ENCODE measurements at regions not wholly inside any gene's neighbourhood (a gene's known extent, or its start where the extent isn't known, plus 50 kb on each side); places are given as distances from the start of the nearest gene placed in this dataset.
"Not testable (repeated sequence)": the region's sequence is repeated elsewhere in the genome, so short reads cannot be mapped to it uniquely, and the experiment has no call there.

DNA sequence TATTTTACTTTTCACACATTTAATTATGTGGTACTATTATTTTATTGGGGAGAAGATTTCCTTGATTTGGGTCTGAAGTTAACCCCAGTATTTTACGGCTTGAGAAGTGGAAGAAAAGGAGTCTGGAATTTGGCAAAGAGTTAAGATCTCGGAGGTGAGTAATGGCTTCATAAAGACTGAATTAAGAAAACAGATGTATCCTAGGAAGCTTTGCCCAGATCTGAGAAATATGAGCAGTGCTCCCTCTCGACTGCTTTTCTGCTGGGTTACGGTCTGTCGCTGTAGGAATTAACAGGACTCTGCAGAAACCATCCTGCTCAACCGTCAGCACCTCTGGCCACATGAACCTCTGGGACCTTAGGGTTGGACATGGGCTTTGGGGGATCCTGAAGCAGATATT lies 163.6 kb upstream of the NDN start:
- DNase-seq (ENCODE audit: low spot score): no peak

DNA sequence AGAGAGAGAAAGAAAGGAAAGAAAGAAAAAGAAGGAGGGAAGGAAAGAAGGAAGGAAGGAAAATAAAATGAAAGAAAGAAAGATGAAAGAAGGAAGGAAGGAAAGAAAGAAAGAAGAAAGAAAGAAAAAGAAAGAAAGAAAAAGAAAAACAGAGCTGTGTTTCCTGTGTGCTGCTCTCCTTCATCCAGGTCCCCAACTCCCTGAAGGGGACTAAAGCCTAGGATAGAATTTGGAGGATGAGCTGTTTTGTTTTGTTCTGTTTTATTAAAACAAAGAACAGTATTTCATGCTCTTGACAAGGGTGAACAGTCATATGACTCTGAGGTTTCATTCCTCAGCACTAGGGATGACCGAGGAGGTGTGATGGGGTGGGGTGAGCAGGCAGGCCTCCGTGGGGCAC lies 164.8 kb upstream of the NDN start:
- DNase-seq (ENCODE audit: low spot score): no peak

DNA sequence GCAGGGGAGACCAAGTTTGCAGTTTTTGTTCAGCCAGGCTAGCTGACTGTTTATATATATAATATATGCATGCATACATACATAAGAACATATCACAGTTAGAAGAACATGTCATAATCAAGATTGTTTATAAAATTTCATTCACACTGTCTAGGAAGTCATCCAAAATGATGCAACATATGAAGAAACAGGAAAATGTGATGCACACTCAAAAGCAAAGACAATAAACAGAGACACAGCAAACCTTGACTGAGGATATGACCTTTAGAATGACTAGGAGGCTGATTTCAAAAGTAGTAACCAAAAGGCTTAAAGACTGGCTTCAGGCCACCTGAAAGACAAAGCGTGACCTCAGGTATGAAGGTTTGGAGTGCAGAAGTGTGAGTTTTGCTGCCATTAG lies 166.2 kb upstream of the NDN start:
- DNase-seq (ENCODE audit: low spot score): no peak

DNA sequence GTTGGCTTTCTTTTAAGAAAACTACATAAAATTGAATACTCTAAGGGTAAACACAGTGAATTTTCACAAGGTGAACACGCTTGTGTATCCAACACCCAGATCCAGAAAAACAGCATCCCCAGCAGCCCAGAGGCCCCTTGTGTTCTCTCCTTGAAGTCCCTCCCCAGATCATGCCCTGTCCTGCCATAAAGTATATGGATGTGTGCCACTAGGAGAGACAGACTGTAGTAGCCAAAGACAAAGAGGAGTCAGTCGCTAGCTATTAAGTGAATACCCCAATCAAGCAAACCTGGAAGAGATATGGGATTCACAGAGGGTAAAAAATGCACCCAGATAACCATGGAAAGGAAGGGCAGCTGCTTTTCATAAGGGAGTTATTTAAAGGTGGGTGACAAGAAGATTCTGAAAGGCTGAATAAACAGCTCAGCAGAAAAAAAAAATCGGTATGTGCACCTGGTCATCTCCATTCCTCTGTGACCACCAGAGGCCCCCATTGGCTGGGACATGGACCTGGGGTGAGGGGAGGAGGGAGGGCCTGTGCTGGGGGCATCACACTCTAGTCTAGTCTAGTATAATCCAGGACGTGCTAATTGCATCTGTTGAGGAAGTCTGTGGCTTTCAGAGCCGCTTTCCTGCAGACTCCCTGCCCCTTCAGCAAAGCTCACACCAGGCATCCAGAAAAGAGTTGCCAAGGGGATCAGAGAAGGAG lies 167.3 kb upstream of the NDN start:
- DNase-seq (ENCODE audit: low spot score): no peak

DNA sequence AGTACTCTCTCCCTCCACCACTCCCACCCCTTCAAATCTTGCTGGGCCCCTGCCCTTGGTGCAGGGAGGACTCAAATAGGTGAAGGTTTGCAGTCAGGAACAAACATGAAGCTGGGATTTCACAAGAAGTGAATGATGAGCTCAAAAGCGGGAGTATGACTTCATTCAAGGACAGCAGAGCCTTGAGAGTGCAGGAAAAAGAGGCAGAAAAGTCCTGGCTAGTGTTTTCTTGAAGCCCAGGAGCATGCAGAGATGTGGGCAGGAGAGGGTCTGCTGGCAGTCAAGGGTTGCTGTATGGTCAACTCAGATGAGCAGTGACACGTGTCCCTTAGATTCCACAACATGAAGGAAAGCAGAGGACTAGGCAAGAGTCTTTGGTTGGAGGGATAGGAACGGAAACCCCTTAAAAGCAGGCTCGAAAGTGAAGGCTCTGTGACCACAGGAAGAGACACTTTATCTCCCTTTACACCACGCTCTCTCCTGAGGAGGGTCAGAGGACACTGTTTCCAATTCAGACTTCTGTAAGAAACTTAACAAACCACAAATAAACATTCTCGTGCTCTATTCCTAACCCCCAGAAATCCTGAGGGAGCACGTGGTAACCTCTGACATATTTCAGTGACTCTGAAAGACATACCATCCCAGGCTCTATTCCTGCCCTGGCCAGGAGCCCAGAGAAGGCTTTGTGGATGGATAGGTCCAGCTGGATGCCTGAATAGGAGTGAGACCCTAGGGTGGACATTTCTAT lies 168.0 kb upstream of the NDN start:
- no peak for DNase-seq (ENCODE audit: low spot score)

DNA sequence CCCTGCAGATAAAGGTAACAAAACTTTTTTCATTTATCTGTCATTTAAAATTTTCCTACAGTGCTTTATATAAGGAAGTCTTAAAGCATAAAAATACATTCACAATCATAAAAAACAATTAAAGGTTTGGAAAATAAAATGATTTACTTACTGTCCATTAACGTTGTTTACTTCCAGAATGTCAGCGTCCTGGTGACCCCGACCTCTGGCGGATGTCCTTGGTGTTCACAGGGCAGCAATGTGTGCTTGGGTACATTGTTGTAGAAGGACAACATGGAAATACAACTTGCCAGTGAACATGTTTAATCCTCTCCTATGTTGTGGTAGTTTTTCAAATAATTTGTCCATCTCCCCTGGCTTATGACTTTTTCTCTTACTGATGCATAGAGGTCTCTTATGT lies 168.8 kb upstream of the NDN start:
- DNase-seq (ENCODE audit: low spot score): no peak

DNA sequence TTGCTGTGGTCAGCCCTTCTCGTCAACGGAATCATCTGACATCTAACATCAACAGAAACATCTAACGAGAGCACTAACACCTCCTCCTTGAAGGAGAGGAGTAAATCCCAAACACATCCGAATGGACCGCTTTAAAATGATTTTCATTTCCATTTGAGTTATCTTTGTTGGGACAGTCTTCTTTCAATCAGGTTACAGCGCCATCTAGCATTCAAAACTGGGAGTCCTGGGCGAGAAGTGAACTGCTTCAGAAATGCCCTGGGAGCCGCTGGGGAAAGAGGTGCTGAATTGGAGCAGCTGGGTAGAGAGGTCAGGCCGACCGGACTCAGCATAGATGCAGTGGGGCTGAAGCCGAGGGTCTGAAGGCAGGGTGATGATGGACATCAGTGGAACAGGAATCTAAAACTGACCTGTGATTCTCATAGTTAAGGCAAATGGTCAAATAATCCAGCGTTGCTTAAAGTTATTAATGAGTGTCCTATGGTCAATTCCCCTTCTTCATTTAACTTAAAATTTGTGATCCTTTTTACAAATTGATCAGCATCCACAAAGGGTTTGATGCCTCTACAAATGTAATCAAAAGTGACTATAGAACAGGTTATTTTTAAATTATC lies 170.0 kb upstream of the NDN start:
- DNase-seq (ENCODE audit: low spot score): peak; percentile 28

DNA sequence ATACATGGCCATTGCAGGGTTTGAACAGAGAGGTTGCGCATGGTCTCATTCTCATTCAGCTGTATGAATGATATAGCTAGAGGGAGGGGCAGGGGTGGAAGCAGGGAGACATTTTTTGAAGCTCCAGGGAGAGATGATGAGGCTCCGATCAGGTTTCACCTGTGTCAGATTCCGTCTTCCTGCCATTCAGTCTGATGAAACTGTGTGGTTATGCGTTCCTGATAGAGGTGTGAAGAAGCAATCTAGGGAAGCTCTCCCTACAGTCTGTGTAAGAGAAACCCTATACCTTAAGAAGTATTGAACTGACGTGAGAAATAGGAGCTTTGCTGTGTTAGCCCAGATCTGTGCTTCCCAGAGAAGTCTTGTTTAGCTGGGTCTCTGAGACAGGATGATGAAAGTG lies 171.9 kb upstream of the NDN start:
- no peak for DNase-seq (ENCODE audit: low spot score)

DNA sequence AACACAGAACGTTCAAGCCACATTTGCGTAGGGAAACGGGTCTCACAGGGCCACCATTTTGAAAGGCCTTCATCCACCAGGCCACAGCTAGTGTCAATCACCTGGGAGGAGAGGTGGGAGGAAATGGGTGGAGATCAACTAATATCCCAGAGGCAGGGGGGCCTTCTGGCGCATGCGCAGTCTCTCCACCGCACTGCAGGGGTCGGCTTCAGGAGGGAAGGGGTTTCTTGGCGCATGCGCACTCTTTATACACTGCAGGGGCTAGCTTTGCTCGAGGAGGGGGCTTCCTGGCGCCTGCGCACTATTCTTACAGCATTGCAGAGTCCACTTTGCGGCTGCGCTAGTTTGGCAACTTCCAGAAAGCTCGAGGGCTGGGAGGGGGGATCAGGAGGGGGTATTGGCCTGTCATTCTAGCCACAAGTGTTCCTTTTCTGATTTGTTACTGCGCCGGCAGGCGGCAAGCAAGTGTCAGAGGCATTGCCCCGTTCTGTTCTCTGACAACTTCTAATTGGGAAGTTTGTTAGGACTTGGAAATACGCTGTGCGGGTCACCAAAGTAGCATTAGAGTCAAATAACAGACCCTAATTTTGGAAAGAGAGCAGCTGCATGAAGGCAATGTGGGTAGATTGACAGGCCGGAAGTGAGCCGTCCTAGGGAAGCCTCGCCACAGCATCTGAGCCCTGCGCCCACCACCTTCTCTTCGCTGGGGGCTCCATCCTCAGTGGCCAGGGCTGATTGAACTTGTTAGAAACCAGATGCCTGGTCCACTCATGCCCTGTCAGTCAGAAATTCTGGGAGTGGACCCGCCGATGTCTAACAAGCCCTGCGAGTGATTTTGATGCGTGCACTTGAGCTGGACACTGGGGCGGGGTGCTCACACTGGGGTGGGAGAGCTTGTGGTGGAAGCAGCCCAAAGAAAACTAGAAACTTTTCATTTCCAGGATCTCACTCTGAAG lies 173.5 kb upstream of the NDN start:
- no peak for DNase-seq (ENCODE audit: low spot score)

DNA sequence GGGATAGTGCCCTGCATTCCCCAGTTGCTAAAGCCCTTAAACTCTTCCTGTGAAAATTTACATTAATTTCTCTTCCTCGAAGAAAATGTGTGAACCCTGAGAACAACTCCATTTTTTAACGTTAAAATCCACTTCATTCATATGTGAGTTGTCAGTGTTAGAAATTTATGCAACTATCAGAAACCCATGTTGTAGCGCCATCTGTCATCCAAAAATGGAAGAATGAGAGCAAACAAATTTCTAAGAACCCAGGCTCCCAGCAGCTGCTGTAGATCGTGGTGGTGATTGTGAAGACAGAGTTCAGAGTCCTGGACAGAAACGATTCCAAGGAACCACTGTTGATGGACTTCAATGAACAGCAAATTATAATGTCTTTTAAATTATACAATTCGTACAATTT lies 179.7 kb upstream of the NDN start:
- no peak for DNase-seq (ENCODE audit: low spot score)

DNA sequence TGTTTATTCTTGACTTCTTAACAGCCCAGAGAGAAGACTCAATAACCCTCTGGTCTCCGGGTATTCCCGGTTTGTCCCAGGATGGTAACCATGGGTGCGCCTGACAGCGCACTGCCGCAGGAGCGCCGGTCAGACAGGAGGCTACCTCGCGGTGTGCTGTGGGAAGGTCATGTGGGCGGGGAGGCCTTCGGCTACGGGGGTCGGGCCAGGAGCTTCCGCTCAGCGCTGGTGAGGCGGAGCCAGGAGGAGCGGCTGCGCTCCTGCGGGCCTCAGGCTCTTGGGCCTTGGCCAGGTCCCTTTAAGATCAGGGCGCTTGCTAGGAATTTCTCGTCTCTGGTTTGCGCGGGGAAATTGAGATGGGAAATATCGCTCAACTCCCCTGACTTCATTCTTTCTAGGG lies 182.3 kb upstream of the NDN start:
- peak; percentile 48 for DNase-seq (ENCODE audit: low spot score)

DNA sequence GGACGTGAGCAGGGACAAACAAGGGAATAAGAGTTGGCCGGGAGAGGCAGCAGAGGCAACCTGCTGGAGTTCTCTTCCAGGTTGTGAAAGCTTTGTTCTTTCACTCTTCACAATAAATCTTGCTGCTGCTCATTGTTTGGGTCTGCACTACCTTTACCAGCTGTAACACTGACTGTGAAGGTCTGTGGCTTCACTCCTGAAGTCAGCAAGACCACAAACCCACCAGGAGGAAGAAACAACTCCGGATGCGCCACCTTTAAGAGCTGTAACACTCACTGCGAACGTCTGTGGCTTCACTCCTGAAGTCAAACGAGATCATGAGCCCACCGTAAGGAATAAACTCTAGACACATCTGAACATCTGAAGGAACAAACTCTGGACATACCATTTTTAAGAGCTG lies 186.5 kb upstream of the NDN start:
- DNase-seq (ENCODE audit: low spot score): not testable (repeated sequence)

DNA sequence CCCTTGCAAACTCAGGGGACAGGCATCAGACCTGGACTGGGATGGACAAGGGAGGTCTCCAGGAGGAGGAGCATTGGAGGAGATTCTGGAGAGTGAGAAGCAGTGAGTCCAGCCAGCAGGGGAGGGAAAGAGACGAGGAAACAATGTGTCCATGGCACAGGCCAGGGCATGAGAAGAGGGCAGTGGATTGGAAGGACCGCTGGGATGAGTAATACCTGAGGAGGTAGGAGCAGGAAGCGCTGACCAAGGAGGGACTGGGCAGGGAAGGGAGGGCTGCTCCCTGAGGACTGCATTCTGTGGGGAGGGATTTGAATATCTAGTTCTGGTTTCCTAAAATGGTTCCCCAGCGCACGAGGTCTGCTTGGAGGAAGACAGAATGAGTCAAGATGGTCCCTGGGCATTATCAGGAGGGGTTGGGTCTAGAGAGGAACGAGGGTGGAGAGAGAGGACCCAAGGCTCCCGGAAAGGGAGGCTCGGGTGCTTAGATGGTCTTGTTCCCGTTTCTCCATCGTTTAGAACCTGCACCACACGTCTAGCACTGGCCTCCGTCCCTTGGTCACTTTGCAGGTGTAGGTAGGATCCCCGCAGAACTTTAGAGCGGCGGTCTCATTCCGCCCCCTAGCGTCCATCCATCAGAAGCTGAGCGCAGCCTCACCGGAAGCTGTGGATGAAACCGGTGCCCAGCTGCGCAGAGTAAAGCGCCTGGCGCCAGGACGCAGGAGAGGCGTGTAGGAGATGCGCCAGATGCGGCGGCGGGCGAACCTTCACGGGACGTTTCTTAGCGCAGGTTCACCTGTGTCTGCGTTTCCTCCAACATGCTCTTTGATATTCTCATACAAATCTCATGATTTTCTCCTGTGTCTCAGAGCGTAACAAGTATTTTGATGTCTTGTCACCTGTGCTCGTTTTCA lies 190.7 kb upstream of the NDN start:
- peak; percentile 44 for DNase-seq (ENCODE audit: low spot score)

DNA sequence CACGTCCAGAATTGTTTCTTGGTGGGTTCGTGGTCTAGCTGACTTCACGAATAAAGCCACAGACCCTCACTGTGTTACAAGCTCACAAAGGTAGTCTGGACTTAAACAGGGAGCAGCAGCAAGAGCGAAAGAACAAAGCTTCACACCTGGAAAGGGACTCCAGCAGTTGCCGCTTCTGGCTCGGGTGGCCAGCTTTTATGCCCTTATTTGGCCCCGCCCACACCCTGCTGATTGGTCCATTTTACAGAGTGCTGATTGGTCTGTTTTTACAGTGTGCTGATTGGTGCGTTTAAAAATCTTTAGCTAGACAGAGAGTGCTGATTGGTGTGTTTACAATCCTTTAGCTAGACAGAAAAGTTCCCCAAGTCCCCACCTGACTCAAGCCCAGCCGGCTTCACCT lies 194.2 kb upstream of the NDN start:
- no peak for DNase-seq (ENCODE audit: low spot score)

DNA sequence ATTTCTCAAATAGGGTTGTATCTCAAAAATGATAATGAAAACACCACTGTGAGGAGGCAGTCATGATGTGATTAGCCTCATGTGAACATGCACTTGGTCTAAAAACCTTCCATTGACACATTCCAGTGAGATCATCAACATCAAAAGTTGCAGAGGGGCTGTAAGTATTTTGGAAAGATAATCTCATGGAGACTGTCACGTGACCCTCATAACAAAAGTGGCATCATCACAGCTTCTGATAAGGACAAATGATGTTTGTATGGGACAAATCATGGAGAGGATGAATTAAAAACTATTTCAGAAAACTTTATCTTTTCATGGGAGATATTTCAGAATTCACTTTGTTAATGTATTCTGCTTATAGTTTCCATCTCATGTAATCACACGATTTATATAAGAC lies 203.1 kb upstream of the NDN start:
- no peak for DNase-seq (ENCODE audit: low spot score)

DNA sequence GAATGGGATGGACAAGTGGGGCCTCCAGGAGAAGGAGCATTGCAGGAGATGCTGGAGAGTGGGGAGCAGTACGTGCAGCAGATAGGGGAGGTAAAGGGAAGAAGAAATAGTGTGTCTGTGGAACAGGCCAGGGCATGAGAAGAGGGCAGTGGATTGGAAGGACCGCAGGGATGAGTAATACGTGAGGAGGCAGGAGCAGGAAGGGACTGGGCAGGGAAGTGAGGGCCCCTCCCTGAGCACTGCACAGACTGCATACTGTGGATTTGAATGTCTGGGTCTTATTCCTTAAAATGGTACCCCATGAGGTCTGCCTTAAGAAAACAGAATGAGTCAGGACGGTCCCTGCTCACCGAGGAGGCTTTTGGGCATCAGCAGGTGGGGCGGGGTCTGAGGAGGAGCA lies 210.0 kb upstream of the NDN start:
- DNase-seq (ENCODE audit: low spot score): no peak

DNA sequence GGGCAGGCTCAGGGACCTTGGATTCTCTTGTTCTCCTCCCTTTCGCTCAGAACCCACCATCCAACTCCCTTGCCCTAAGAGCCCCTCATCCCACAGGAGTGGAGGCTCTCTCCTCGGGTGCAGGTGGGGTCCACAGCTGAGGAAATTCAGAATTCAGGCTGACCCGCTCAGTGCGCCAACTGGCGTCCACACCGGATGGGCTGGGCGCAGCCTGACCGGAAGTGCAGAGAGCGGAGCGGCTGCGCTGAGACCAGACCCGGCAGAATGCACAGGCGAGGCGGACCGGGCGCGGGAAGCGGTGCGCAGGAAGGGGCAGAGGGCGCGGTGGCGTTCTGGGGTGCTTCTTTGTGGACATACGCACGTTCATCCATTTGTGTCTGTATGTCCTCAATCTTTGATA lies 210.4 kb upstream of the NDN start:
- no peak for DNase-seq (ENCODE audit: low spot score)

DNA sequence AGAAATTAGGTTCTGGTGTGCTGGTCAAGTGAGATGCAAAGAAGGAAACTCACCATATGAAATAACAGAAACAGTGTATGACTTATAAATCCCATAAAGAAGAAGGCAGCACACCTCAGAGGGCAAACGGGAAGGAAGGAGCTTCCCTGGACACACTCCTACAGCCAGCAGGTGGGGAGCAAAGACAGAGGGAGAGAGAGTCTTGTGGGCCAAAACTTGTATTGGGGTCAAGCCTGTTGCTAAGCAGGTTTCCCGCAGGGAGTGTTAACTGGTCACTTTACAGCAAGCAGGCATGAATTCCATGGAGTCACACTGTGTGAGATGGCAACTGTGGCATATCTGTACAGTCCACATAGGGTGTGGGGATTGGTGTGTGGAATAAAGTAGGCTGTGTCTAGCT lies 222.9 kb upstream of the NDN start:
- DNase-seq (ENCODE audit: low spot score): no peak

DNA sequence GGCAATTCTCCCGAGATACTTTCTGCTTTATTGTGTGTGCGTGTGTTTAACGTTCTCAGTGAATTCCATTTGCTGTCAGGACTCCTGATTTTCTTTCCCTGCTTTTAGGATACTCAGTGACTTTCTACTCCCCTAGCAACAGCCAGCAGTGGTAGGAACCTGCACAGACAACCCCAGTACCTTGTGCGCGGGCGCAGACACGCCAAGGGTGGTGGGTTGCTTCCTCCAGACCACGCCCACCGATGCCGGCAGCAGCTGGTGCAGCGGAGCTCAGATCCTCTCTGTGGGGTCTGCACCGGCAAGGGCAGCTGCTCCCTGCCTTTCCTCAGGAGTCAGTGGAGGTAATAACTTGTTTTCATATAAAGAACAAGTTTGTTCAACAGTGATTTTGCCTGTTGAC lies 225.1 kb upstream of the NDN start:
- no peak for DNase-seq (ENCODE audit: low spot score)

DNA sequence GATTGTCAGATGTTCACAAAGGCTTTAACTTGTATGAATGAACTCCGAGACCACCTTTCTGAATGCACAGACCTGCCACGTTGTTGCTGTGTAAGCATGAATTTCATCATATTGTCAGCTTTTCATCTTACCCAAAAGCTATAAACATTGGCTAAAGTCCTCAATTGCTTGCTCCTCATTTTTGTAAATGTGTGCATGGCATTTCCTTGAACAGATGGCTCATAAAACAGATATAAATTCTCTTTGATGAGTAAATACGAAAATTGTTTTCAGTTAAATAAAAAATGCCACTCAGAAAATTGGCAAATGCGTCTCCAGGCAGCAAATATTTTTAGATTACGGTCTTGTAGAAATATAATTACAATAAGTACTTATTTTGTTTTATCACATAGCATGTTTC lies 226.0 kb upstream of the NDN start:
- DNase-seq (ENCODE audit: low spot score): no peak

DNA sequence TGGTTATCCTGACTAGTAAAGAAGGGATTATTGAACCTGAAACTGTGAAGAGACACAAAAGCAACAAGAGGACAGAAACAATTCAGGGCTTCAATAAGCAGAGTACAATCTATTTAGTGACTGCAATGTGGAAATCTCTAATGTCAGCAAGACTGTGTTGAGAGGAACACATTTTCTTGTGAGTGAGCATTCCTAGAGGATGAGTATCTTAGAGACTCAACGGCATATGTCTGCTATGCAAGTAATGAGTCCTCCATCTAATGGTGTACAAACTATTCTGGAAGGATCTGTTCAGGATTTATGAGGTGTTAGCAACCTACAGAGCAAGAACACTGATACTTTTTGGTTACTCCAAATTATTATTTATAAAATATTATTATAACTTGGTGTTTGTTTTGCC lies 226.5 kb upstream of the NDN start:
- no peak for DNase-seq (ENCODE audit: low spot score)

Measured in kidney tubule cell (primary cell).